ENCODE measurements at regions not wholly inside any gene's neighbourhood (a gene's known extent, or its start where the extent isn't known, plus 50 kb on each side); places are given as distances from the start of the nearest gene placed in this dataset.

- Histone ChIP-seq H3K27ac (ENCODE audit: extremely low read depth, low read depth, low read length) (no peak overlapping the region), H3K4me3 (ENCODE audit: low read depth, low read length) (no peak overlapping the region), H3K36me3 (ENCODE audit: control insufficient read depth in 2 of 2, insufficient read depth in 1 of 2, low read length in 2 of 2) (no peaks in the 10 kb centered on the region), H3K9me3 (ENCODE audit: control insufficient read depth, insufficient read depth, low read depth, low read length) (no peaks in the 10 kb centered on the region), H3K4me1 (ENCODE audit: control insufficient read depth, insufficient read depth, low read length) (no peaks in the 10 kb centered on the region)
- no peak for TF ChIP-seq ZNF514 (tag by site-specific recombination; IDR thresholded peaks at IDR 0.05)
- no peak for TF ChIP-seq ZNF776 (tag by site-specific recombination; IDR thresholded peaks at IDR 0.05; ENCODE audit: borderline replicate concordance)
- ChIA-PET CTCF (interaction anchor here (0.6 kb wide), 1 partner anchor 770 kb away, joined by 3 read pairs; no protein-coding TSS in a partner anchor), POLR2A (no interaction called here)
Observed at GRCh38 chr9:108582726-108583125, 273.1 kb downstream of the ACTL7B start.

- H3K4me3 ChIP-seq (ENCODE audit: low read depth, low read length) = no peak overlapping the region
- no peaks in the 10 kb centered on the region for H3K36me3 ChIP-seq (ENCODE audit: control insufficient read depth in 2 of 2, insufficient read depth in 1 of 2, low read length in 2 of 2)
- H3K9me3 ChIP-seq (ENCODE audit: control insufficient read depth, insufficient read depth, low read depth, low read length) = no peaks in the 10 kb centered on the region
- ChIA-PET CTCF (interaction anchor here (0.7 to 1.0 kb wide), 2 partner anchors 10 to 195 kb away, joined by 3 read pairs; no protein-coding TSS in a partner anchor), POLR2A (no interaction called here)
- no peaks in the 10 kb centered on the region for H3K4me1 ChIP-seq (ENCODE audit: control insufficient read depth, insufficient read depth, low read length)
- H3K27ac ChIP-seq (ENCODE audit: extremely low read depth, low read depth, low read length) = no peak overlapping the region
- TF ChIP-seq, protein P1, sequence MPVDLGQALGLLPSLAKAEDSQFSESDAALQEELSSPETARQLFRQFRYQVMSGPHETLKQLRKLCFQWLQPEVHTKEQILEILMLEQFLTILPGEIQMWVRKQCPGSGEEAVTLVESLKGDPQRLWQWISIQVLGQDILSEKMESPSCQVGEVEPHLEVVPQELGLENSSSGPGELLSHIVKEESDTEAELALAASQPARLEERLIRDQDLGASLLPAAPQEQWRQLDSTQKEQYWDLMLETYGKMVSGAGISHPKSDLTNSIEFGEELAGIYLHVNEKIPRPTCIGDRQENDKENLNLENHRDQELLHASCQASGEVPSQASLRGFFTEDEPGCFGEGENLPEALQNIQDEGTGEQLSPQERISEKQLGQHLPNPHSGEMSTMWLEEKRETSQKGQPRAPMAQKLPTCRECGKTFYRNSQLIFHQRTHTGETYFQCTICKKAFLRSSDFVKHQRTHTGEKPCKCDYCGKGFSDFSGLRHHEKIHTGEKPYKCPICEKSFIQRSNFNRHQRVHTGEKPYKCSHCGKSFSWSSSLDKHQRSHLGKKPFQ (tag by site-specific recombination; IDR thresholded peaks at IDR 0.05) = no peak
- TF ChIP-seq, protein P2, sequence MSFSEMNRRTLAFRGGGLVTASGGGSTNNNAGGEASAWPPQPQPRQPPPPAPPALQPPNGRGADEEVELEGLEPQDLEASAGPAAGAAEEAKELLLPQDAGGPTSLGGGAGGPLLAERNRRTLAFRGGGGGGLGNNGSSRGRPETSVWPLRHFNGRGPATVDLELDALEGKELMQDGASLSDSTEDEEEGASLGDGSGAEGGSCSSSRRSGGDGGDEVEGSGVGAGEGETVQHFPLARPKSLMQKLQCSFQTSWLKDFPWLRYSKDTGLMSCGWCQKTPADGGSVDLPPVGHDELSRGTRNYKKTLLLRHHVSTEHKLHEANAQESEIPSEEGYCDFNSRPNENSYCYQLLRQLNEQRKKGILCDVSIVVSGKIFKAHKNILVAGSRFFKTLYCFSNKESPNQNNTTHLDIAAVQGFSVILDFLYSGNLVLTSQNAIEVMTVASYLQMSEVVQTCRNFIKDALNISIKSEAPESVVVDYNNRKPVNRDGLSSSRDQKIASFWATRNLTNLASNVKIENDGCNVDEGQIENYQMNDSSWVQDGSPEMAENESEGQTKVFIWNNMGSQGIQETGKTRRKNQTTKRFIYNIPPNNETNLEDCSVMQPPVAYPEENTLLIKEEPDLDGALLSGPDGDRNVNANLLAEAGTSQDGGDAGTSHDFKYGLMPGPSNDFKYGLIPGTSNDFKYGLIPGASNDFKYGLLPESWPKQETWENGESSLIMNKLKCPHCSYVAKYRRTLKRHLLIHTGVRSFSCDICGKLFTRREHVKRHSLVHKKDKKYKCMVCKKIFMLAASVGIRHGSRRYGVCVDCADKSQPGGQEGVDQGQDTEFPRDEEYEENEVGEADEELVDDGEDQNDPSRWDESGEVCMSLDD (tag by site-specific recombination; IDR thresholded peaks at IDR 0.05) = no peak
- TF ChIP-seq, protein P3, sequence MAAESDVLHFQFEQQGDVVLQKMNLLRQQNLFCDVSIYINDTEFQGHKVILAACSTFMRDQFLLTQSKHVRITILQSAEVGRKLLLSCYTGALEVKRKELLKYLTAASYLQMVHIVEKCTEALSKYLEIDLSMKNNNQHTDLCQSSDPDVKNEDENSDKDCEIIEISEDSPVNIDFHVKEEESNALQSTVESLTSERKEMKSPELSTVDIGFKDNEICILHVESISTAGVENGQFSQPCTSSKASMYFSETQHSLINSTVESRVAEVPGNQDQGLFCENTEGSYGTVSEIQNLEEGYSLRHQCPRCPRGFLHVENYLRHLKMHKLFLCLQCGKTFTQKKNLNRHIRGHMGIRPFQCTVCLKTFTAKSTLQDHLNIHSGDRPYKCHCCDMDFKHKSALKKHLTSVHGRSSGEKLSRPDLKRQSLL (tag by site-specific recombination; IDR thresholded peaks at IDR 0.05) = no peak
Observed at GRCh38 chr9:108579757-108580439, 275.9 kb downstream of the ACTL7B start.

DNA sequence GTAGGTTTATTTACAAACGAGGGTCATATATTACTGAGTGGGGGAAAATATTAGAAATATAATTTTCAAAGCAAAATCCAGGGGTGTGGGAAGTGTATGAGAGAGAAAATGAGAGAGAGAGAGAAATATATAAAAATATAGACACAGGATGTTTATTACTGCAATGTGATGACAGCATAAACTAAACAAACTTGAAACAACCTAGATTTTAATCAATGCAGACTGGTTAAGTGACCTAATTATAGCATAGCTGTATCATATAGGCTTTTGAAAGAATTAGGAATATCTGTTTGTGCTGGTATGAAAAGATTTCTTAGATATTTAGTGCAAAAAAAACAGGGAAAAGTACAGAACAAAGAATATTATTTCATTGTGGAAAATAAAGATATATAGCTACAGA is 280.5 kb downstream of the ACTL7B start:
- Histone ChIP-seq H3K36me3 (ENCODE audit: control insufficient read depth in 2 of 2, insufficient read depth in 1 of 2, low read length in 2 of 2) (no peaks in the 10 kb centered on the region), H3K27ac (ENCODE audit: extremely low read depth, low read depth, low read length) (no peak overlapping the region), H3K4me1 (ENCODE audit: control insufficient read depth, insufficient read depth, low read length) (no peaks in the 10 kb centered on the region), H3K9me3 (ENCODE audit: control insufficient read depth, insufficient read depth, low read depth, low read length) (no peaks in the 10 kb centered on the region), H3K4me3 (ENCODE audit: low read depth, low read length) (no peak overlapping the region)
- ChIA-PET CTCF (interaction anchor here (0.6 to 1.1 kb wide), 2 partner anchors 9 to 186 kb away, joined by 3 read pairs; no protein-coding TSS in a partner anchor), POLR2A (no interaction called here)
- TF ChIP-seq GLIS1 (tag by site-specific recombination; IDR thresholded peaks at IDR 0.05) = no peak
- TF ChIP-seq ZNF449 (tag by site-specific recombination; IDR thresholded peaks at IDR 0.05) = no peak
- no peak for TF ChIP-seq ZNF280C (tag by site-specific recombination; IDR thresholded peaks at IDR 0.05)
- no peak for TF ChIP-seq ZIC2 (tag by site-specific recombination; IDR thresholded peaks at IDR 0.05)
- TF ChIP-seq KLF9 (tag by site-specific recombination; IDR thresholded peaks at IDR 0.05; ENCODE audit: low read depth) = no peak
- no peak for TF ChIP-seq ZNF416 (tag by site-specific recombination; IDR thresholded peaks at IDR 0.05)
- no peak for TF ChIP-seq ZNF391 (tag by site-specific recombination; IDR thresholded peaks at IDR 0.05; ENCODE audit: borderline replicate concordance, low read depth)
- no peak for TF ChIP-seq ZNF423 (tag by site-specific recombination; IDR thresholded peaks at IDR 0.05)
- no peak for TF ChIP-seq ZNF677 (tag by site-specific recombination; IDR thresholded peaks at IDR 0.05)
- TF ChIP-seq KLF1 (tag by site-specific recombination; IDR thresholded peaks at IDR 0.05) = no peak
